Ovary (tissue), 7 donors: ENCODE measurements at regions not wholly inside any gene's neighbourhood (a gene's known extent, or its start where the extent isn't known, plus 50 kb on each side); places are given as distances from the start of the nearest gene placed in this dataset.

Experiments used
- DNase-seq, 5 donors: peaks; one replicate each; pipeline ENCODE4 v3.0.0-alpha.2; 2019 to 2020
- H3K27ac ChIP-seq, 2 donors: fragments of 200-600 bp; one replicate each; pipeline versions ENCODE4 v1.5.1 to v1.8.0; 2019 to 2022
- H3K27me3 ChIP-seq: fragments of 200-600 bp; one replicate; pipeline ENCODE4 v1.8.0; 2022
- H3K36me3 ChIP-seq: fragments of 200-600 bp; sonication (generic); one replicate; pipeline ENCODE4 v1.5.1; 2019
- H3K4me1 ChIP-seq: one replicate; pipeline ENCODE4 v1.8.1; 2013; ENCODE audit warnings: mild to moderate bottlenecking, moderate library complexity; ENCODE audit not compliant: insufficient read depth
- H3K4me3 ChIP-seq: fragments of 200-600 bp; sonication (generic); one replicate; pipeline ENCODE4 v1.5.1; 2017
- H3K9me3 ChIP-seq, 2 donors: fragments of 200-600 bp in 1 of 2; sonication (generic) in 1 of 2; one replicate each; pipeline versions ENCODE4 v1.5.1 to v1.8.1; 2013 to 2019; ENCODE audit warnings: mild to moderate bottlenecking in 1 of 2, moderate library complexity in 1 of 2
- CTCF ChIP-seq, 3 donors: fragments of 450-650 bp in 2 of 3; fragments of 200-600 bp in 1 of 3; IDR thresholded peaks; one replicate each; pipeline versions ENCODE4 v1.5.1 to v1.8.0; 2016 to 2022; ENCODE audit warnings: antibody characterized with exemption in 3 of 3, mild to moderate bottlenecking in 1 of 3
- EP300 ChIP-seq: sonication (generic); formaldehyde crosslinking; IDR thresholded peaks from one replicate; pipeline ENCODE4 v1.6.1; 2017; ENCODE audit warnings: antibody characterized with exemption
- POLR2A ChIP-seq: fragments of 450-650 bp; IDR thresholded peaks from one replicate; pipeline ENCODE4 v1.6.1; 2017; ENCODE audit warnings: antibody characterized with exemption, mild to moderate bottlenecking, moderate library complexity
- WGBS, 3 donors: extraction: QIAGEN DNeasy Blood & Tissue Kit in 1 of 3; methylation state at CpG; one replicate each; pipeline versions ENCODE4 v1.1.5 to v1.1.7; 2013 to 2017; 5-methylcytosine and 5-hydroxymethylcytosine counted together
- intact Hi-C, 4 donors: fragments of 100-400 bp; cut with DNase I; formaldehyde crosslinking; loops; one replicate each; pipeline versions ENCODE4 v1.11.0 to v1.15.1; 2022 to 2023
- donor health status: DM: no; HTN: no; CAD: no; lungs with moderate emphysema.
- donor health status: DM: no; HTN: no; CAD: no.
- donor health status: Bipolar disorder and iron deficiency.
- donor health status: DM: no; HTN: no; CAD: no.
- donor health status: DM: yes; HTN: yes; CAD: no.

GRCh38 chr3:182117131-182117530 lies 405.4 kb downstream of the SOX2 start:
- H3K36me3 ChIP-seq = no peaks in the 10 kb centered on the region
- H3K9me3 ChIP-seq = no peaks in the 10 kb centered on the region
- no peak for DNase-seq
- H3K27me3 ChIP-seq = no peaks in the 10 kb centered on the region
- H3K4me3 ChIP-seq = no peak overlapping the region
- H3K27ac ChIP-seq = no peak overlapping the region
- intact Hi-C loops = no loop called here
- no peak for TF ChIP-seq EP300
- no peak for TF ChIP-seq POLR2A
- no peak for TF ChIP-seq CTCF (IDR thresholded peaks at IDR 0.05)
- H3K4me1 ChIP-seq = no peaks in the 10 kb centered on the region
- 76 to 77% (median 76%) methylated on average over 8 of the region's 8 CpGs for WGBS, 3 donors

- WGBS, 3 donors = 88 to 92% (median 89%) methylated on average over 5 of the region's 5 CpGs
- TF ChIP-seq EP300 (no peak), POLR2A (no peak), CTCF (IDR thresholded peaks at IDR 0.05) (no peak)
- H3K27me3 ChIP-seq = no peaks in the 10 kb centered on the region
- H3K36me3 ChIP-seq = no peaks in the 10 kb centered on the region
- H3K27ac ChIP-seq = no peak overlapping the region
- H3K4me1 ChIP-seq = no peaks in the 10 kb centered on the region
- intact Hi-C loops = no loop called here
- DNase-seq = no peak
- no peaks in the 10 kb centered on the region for H3K9me3 ChIP-seq
- no peak overlapping the region for H3K4me3 ChIP-seq
Observed at GRCh38 chr3:182117583-182117982, 405.9 kb downstream of the SOX2 start.

- no peak overlapping the region for H3K4me3 ChIP-seq
- H3K4me1 ChIP-seq = no peaks in the 10 kb centered on the region
- intact Hi-C loops = no loop called here
- TF ChIP-seq CTCF (IDR thresholded peaks at IDR 0.05) (no peak), POLR2A (no peak), EP300 (no peak)
- 63 to 76% (median 68%) methylated on average over 4 of the region's 4 CpGs for WGBS, 3 donors
- no peaks in the 10 kb centered on the region for H3K9me3 ChIP-seq
- H3K36me3 ChIP-seq = no peaks in the 10 kb centered on the region
- H3K27ac ChIP-seq = no peak overlapping the region
- no peaks in the 10 kb centered on the region for H3K27me3 ChIP-seq
- DNase-seq = no peak
Observed at GRCh38 chr3:182118066-182118465, 406.3 kb downstream of the SOX2 start.

- 58 to 61% (median 61%) methylated on average over 2 of the region's 2 CpGs for WGBS, 3 donors
- no peaks in the 10 kb centered on the region for H3K9me3 ChIP-seq
- TF ChIP-seq CTCF (IDR thresholded peaks at IDR 0.05) = no peak
- TF ChIP-seq EP300 = no peak
- TF ChIP-seq POLR2A = no peak
- H3K4me3 ChIP-seq = no peak overlapping the region
- H3K4me1 ChIP-seq = no peaks in the 10 kb centered on the region
- no peaks in the 10 kb centered on the region for H3K27me3 ChIP-seq
- H3K36me3 ChIP-seq = no peaks in the 10 kb centered on the region
- DNase-seq = no peak
- H3K27ac ChIP-seq = no peak overlapping the region
- intact Hi-C loops = no loop called here
Observed at GRCh38 chr3:182121401-182121800, 409.7 kb downstream of the SOX2 start.

GRCh38 chr3:182122779-182123178 lies 411.1 kb downstream of the SOX2 start:
- WGBS, 3 donors = 45 to 57% (median 49%) methylated on average over 3 of the region's 3 CpGs
- no peaks in the 10 kb centered on the region for H3K36me3 ChIP-seq
- no peaks in the 10 kb centered on the region for H3K27me3 ChIP-seq
- H3K9me3 ChIP-seq = no peaks in the 10 kb centered on the region
- TF ChIP-seq EP300 = no peak
- no peak for TF ChIP-seq POLR2A
- TF ChIP-seq CTCF (IDR thresholded peaks at IDR 0.05) = no peak
- no peak overlapping the region for H3K4me3 ChIP-seq
- H3K27ac ChIP-seq = no peak overlapping the region
- DNase-seq = no peak
- no peaks in the 10 kb centered on the region for H3K4me1 ChIP-seq
- intact Hi-C loops = no loop called here
